Effector memory CD4-positive, alpha-beta T cell (primary cell): ENCODE measurements at regions not wholly inside any gene's neighbourhood (a gene's known extent, or its start where the extent isn't known, plus 50 kb on each side); places are given as distances from the start of the nearest gene placed in this dataset.

Experiments used
- DNase-seq, 3 donors: peaks; one replicate each; pipeline ENCODE4 v3.0.0-alpha.2; 2020
- H3K27ac ChIP-seq: 2 replicates; pipeline ENCODE4 v1.7.0; 2013; ENCODE audit warnings: mild to moderate bottlenecking, low read length, moderate library complexity; ENCODE audit not compliant: insufficient read depth, poor library complexity, severe bottlenecking
- H3K27me3 ChIP-seq: replicated peaks from 2 replicates; pipeline ENCODE4 v1.7.0; 2013; ENCODE audit warnings: mild to moderate bottlenecking, low read length; ENCODE audit not compliant: insufficient read depth, control insufficient read depth, poor library complexity, severe bottlenecking
- H3K36me3 ChIP-seq: 2 replicates; pipeline ENCODE4 v1.7.0; 2013; ENCODE audit warnings: mild to moderate bottlenecking, low read length, moderate library complexity; ENCODE audit not compliant: control insufficient read depth, insufficient read depth
- H3K4me1 ChIP-seq: 2 replicates; pipeline ENCODE4 v1.7.0; 2013; ENCODE audit warnings: low read length, mild to moderate bottlenecking; ENCODE audit not compliant: control insufficient read depth, insufficient read depth, poor library complexity, severe bottlenecking
- H3K4me3 ChIP-seq: 2 replicates; pipeline ENCODE4 v1.7.0; 2013; ENCODE audit warnings: low read length, low read depth, mild to moderate bottlenecking; ENCODE audit not compliant: insufficient read depth, poor library complexity, severe bottlenecking
- H3K9me3 ChIP-seq: 2 replicates; pipeline ENCODE4 v1.7.0; 2013; ENCODE audit warnings: mild to moderate bottlenecking, low read length, moderate library complexity; ENCODE audit not compliant: control insufficient read depth

GRCh38 chr4:188619456-188620149 is 480.4 kb downstream of the TRIML1 start:
- H3K27me3 ChIP-seq = no peaks in the 10 kb centered on the region
- no peaks in the 10 kb centered on the region for H3K36me3 ChIP-seq
- H3K4me1 ChIP-seq = no peaks in the 10 kb centered on the region
- no peak overlapping the region for H3K27ac ChIP-seq
- no peaks in the 10 kb centered on the region for H3K9me3 ChIP-seq
- no peak for DNase-seq
- H3K4me3 ChIP-seq = no peak overlapping the region

GRCh38 chr4:188620608-188621007 is 481.4 kb downstream of the TRIML1 start:
- Histone ChIP-seq H3K9me3 (no peaks in the 10 kb centered on the region), H3K27ac (no peak overlapping the region), H3K4me1 (no peaks in the 10 kb centered on the region), H3K36me3 (no peaks in the 10 kb centered on the region), H3K27me3 (no peaks in the 10 kb centered on the region), H3K4me3 (no peak overlapping the region)
- DNase-seq = no peak

GRCh38 chr4:188623314-188623854 is 484.1 kb downstream of the TRIML1 start:
- H3K9me3 ChIP-seq = no peaks in the 10 kb centered on the region
- no peak overlapping the region for H3K27ac ChIP-seq
- H3K4me3 ChIP-seq = no peak overlapping the region
- H3K36me3 ChIP-seq = no peaks in the 10 kb centered on the region
- H3K27me3 ChIP-seq = no peaks in the 10 kb centered on the region
- no peak for DNase-seq
- H3K4me1 ChIP-seq = no peaks in the 10 kb centered on the region

GRCh38 chr4:188624370-188624769 is 485.1 kb downstream of the TRIML1 start:
- Histone ChIP-seq H3K36me3 (no peaks in the 10 kb centered on the region), H3K27me3 (no peaks in the 10 kb centered on the region), H3K4me3 (no peak overlapping the region), H3K27ac (no peak overlapping the region), H3K9me3 (no peaks in the 10 kb centered on the region), H3K4me1 (no peaks in the 10 kb centered on the region)
- no peak for DNase-seq

GRCh38 chr4:188627892-188628291 is 488.7 kb downstream of the TRIML1 start:
- Histone ChIP-seq H3K9me3 (no peaks in the 10 kb centered on the region), H3K27me3 (no peaks in the 10 kb centered on the region), H3K4me3 (no peak overlapping the region), H3K27ac (no peak overlapping the region), H3K36me3 (no peaks in the 10 kb centered on the region), H3K4me1 (no peaks in the 10 kb centered on the region)
- no peak for DNase-seq

GRCh38 chr4:188639479-188640100 is 500.3 kb downstream of the TRIML1 start:
- Histone ChIP-seq H3K9me3 (no peaks in the 10 kb centered on the region), H3K27ac (no peak overlapping the region), H3K36me3 (no peaks in the 10 kb centered on the region), H3K4me1 (no peaks in the 10 kb centered on the region), H3K27me3 (no peaks in the 10 kb centered on the region), H3K4me3 (no peak overlapping the region)
- DNase-seq = no peak

GRCh38 chr4:188647820-188648370 is 508.7 kb downstream of the TRIML1 start:
- no peaks in the 10 kb centered on the region for H3K27me3 ChIP-seq
- no peaks in the 10 kb centered on the region for H3K4me1 ChIP-seq
- no peak for DNase-seq
- no peak overlapping the region for H3K4me3 ChIP-seq
- H3K9me3 ChIP-seq = no peaks in the 10 kb centered on the region
- H3K27ac ChIP-seq = no peak overlapping the region
- no peaks in the 10 kb centered on the region for H3K36me3 ChIP-seq

- no peak for DNase-seq
- no peaks in the 10 kb centered on the region for H3K9me3 ChIP-seq
- H3K36me3 ChIP-seq = no peaks in the 10 kb centered on the region
- no peaks in the 10 kb centered on the region for H3K27me3 ChIP-seq
- no peak overlapping the region for H3K27ac ChIP-seq
- H3K4me1 ChIP-seq = no peaks in the 10 kb centered on the region
- no peak overlapping the region for H3K4me3 ChIP-seq
These were observed 510.4 kb downstream of the TRIML1 start for GRCh38 chr4:188649635-188650034.

- H3K4me1 ChIP-seq = no peaks in the 10 kb centered on the region
- H3K36me3 ChIP-seq = no peaks in the 10 kb centered on the region
- no peak overlapping the region for H3K4me3 ChIP-seq
- no peaks in the 10 kb centered on the region for H3K9me3 ChIP-seq
- H3K27me3 ChIP-seq = no peaks in the 10 kb centered on the region
- H3K27ac ChIP-seq = no peak overlapping the region
- no peak for DNase-seq
These were observed 511.3 kb downstream of the TRIML1 start for GRCh38 chr4:188650516-188650915.

- Histone ChIP-seq H3K9me3 (no peaks in the 10 kb centered on the region), H3K36me3 (no peaks in the 10 kb centered on the region), H3K4me3 (no peak overlapping the region), H3K27ac (no peak overlapping the region), H3K4me1 (no peaks in the 10 kb centered on the region), H3K27me3 (no peaks in the 10 kb centered on the region)
- DNase-seq = no peak
These were observed 518.1 kb downstream of the TRIML1 start for GRCh38 chr4:188657365-188657764.
